ENCODE measurements at regions not wholly inside any gene's neighbourhood (a gene's known extent, or its start where the extent isn't known, plus 50 kb on each side); places are given as distances from the start of the nearest gene placed in this dataset.

DNA sequence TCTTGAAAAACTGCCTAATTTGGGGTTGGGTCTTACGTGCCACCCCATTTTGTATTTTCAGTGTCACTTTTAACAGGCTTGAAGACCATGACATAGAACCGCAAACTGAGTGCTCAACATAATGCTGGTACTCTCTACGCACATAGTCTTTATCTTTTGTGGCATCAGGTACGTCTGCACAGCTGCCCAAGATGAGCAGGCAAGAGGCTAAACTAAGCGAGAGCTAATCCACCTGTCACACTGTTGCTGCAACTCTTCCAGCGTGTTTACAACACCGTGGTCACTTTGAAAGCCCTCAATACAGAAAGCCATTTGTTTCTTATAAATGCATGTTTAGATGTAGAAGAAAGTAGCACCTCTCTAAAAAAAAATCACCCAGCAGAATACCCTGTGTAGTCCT, 270.0 kb upstream of the TCF4 start:
- TF ChIP-seq ZFP30 (CRISPR knock-in tag; IDR thresholded peaks at IDR 0.05) (no peak), ARNTL (CRISPR knock-in tag; IDR thresholded peaks at IDR 0.05; ENCODE audit: borderline replicate concordance, low read depth) (no peak), ISL1 (CRISPR knock-in tag; IDR thresholded peaks at IDR 0.05) (no peak), SNAI2 (CRISPR knock-in tag; IDR thresholded peaks at IDR 0.05) (no peak), TCF4 (CRISPR knock-in tag; IDR thresholded peaks at IDR 0.05; ENCODE audit: borderline replicate concordance) (no peak), CSDC2 (CRISPR knock-in tag; IDR thresholded peaks at IDR 0.05) (no peak), PPARA (CRISPR knock-in tag; IDR thresholded peaks at IDR 0.05; ENCODE audit: borderline replicate concordance) (no peak), ESRRG (CRISPR knock-in tag; IDR thresholded peaks at IDR 0.05) (no peak)
- TF ChIP-seq, protein P1, sequence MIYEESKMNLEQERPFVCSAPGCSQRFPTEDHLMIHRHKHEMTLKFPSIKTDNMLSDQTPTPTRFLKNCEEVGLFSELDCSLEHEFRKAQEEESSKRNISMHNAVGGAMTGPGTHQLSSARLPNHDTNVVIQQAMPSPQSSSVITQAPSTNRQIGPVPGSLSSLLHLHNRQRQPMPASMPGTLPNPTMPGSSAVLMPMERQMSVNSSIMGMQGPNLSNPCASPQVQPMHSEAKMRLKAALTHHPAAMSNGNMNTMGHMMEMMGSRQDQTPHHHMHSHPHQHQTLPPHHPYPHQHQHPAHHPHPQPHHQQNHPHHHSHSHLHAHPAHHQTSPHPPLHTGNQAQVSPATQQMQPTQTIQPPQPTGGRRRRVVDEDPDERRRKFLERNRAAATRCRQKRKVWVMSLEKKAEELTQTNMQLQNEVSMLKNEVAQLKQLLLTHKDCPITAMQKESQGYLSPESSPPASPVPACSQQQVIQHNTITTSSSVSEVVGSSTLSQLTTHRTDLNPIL (CRISPR knock-in tag; IDR thresholded peaks at IDR 0.05; ENCODE audit: low read depth) = no peak
- TF ChIP-seq, protein P2, sequence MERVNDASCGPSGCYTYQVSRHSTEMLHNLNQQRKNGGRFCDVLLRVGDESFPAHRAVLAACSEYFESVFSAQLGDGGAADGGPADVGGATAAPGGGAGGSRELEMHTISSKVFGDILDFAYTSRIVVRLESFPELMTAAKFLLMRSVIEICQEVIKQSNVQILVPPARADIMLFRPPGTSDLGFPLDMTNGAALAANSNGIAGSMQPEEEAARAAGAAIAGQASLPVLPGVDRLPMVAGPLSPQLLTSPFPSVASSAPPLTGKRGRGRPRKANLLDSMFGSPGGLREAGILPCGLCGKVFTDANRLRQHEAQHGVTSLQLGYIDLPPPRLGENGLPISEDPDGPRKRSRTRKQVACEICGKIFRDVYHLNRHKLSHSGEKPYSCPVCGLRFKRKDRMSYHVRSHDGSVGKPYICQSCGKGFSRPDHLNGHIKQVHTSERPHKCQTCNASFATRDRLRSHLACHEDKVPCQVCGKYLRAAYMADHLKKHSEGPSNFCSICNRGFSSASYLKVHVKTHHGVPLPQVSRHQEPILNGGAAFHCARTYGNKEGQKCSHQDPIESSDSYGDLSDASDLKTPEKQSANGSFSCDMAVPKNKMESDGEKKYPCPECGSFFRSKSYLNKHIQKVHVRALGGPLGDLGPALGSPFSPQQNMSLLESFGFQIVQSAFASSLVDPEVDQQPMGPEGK (CRISPR knock-in tag; IDR thresholded peaks at IDR 0.05; ENCODE audit: borderline replicate concordance) = no peak
- TF ChIP-seq, protein P3, sequence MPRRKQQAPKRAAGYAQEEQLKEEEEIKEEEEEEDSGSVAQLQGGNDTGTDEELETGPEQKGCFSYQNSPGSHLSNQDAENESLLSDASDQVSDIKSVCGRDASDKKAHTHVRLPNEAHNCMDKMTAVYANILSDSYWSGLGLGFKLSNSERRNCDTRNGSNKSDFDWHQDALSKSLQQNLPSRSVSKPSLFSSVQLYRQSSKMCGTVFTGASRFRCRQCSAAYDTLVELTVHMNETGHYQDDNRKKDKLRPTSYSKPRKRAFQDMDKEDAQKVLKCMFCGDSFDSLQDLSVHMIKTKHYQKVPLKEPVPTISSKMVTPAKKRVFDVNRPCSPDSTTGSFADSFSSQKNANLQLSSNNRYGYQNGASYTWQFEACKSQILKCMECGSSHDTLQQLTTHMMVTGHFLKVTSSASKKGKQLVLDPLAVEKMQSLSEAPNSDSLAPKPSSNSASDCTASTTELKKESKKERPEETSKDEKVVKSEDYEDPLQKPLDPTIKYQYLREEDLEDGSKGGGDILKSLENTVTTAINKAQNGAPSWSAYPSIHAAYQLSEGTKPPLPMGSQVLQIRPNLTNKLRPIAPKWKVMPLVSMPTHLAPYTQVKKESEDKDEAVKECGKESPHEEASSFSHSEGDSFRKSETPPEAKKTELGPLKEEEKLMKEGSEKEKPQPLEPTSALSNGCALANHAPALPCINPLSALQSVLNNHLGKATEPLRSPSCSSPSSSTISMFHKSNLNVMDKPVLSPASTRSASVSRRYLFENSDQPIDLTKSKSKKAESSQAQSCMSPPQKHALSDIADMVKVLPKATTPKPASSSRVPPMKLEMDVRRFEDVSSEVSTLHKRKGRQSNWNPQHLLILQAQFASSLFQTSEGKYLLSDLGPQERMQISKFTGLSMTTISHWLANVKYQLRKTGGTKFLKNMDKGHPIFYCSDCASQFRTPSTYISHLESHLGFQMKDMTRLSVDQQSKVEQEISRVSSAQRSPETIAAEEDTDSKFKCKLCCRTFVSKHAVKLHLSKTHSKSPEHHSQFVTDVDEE (CRISPR knock-in tag; IDR thresholded peaks at IDR 0.05) = no peak

Data from SK-N-SH treated with all-trans-retinoic acid at 6 μM for 48 hours (cell line).